Hindlimb muscle (tissue), 1 donor: ENCODE measurements at regions not wholly inside any gene's neighbourhood (a gene's known extent, or its start where the extent isn't known, plus 50 kb on each side); places are given as distances from the start of the nearest gene placed in this dataset.

Source experiments
- DNase-seq: peaks from one replicate; pipeline ENCODE4 v3.0.0-alpha.2; 2013

DNA sequence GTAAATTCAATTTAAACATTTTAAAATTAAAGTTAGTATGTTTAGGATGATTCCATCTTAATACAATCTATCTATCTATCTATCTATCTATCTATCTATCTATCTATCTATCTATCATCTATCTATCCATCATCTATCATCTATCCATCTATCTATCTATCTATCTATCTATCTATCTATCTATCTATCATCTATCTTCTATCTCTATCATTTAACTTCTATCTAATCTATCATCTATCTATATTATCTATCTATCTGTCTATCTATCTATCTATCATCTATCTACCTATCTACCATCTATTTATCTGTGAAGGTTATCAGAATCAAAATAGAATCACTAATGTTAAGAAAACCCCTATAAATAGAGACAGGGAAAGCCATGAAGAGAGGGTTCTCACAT is 78.3 kb downstream of the RAMP3 start:
- DNase-seq, result no peak

GRCh38 chr7:45236666-45237065 is 79.1 kb downstream of the RAMP3 start:
- DNase-seq, result no peak

DNA sequence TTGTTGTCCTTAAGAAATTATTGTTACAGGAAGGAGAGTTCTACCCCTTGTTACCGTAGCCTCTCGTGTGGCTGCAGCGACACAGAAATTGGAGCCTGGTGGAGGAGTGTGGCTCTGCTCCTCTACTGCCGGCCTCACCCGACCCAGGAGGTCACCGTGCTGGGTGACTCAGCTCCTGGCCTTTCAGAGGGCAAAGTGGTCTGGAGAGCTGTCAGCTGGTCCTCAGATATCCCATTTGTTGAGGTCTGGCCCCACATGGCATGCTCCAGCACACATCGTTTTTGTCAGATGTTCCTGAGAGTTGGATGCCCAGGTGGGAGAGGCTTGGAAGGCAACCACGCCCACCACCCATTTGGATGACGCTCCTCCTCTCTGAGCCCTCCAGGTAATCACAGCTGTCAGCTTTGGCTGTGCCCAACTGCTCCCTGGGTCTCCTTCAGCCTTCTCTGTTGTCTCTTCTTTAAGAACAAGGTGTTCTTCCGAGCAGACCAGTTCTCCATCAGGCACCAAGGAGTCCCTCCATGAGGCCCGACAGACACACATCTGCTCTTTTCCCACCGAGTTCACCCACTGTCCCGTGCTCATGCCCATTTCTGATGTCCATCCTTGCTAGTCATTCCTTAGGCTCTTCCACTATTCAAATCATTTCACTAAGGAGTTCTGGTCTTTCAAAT is 80.3 kb downstream of the RAMP3 start:
- no peak for DNase-seq

- DNase-seq, result no peak
Measured at GRCh38 chr7:45238806-45239205, 81.2 kb downstream of the RAMP3 start.

DNA sequence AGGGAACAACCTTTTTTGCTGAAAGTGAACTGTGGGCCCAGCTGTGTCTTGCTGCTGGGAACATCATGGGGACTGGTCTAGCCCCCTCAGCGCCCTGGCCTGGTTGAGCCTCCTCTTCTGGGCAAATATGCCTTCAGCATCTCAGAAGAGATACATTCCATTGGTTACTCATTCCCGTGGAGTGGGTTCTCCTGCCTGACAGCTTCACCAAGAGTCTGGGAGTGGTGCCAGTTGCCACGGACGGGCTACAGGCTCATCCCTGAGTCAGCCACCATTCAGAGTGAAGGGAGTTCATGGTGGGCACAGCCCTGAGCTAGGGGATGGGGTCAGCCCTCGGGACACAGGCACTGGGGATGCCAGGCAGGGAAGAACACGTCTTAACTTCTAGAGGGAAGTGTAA is 81.9 kb downstream of the RAMP3 start:
- no peak for DNase-seq

- no peak for DNase-seq
Measured at GRCh38 chr7:45240273-45240771, 82.7 kb downstream of the RAMP3 start.

- DNase-seq, result no peak
Measured at GRCh38 chr7:45240926-45241325, 83.3 kb downstream of the RAMP3 start.

GRCh38 chr7:45241339-45242109 is 83.9 kb downstream of the RAMP3 start:
- DNase-seq, result no peak

DNA sequence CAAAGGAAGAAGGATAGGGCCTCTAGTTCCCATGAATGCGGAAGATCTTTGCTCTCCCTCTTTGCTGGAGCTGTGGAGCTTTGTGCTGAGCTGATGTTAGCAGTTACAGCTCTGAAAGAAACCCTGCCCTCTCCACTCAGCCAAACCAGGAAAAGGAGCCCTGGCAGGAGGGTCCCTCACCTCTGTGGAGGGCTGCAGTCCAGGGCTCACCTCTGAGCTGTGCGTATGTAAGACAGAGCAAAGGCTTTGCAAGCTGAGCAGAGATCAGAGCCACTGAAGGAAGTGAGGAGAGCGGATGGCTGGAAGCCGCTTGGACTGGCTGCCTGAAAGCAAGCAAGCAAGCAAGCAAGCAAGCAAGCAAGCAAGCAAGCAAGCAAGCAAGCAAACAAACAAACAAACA is 84.7 kb downstream of the RAMP3 start:
- DNase-seq, result no peak

DNA sequence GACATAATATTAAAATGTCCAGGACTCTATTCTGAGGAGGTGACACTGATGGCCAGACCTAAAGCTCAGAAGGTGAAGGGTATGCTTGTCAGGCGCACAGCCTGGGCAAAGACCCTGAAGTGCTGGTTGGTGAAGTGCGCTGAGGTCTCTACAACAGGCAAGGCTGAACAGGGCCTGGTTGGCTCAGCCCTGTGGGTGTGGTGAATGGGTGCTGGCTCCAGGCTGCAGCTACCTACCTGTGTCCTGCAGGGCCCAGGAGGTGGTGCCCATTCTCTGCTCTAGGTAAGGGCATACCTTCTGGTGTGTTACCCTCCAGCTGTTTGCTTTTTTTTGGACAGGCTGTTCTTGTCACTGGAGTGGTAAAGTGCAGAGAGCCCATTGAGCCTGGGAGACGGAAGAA is 85.1 kb downstream of the RAMP3 start:
- no peak for DNase-seq

- DNase-seq, result no peak
Measured at GRCh38 chr7:45244981-45245380, 87.4 kb downstream of the RAMP3 start.

GRCh38 chr7:45246339-45246738 is 88.7 kb downstream of the RAMP3 start:
- DNase-seq, result no peak

DNA sequence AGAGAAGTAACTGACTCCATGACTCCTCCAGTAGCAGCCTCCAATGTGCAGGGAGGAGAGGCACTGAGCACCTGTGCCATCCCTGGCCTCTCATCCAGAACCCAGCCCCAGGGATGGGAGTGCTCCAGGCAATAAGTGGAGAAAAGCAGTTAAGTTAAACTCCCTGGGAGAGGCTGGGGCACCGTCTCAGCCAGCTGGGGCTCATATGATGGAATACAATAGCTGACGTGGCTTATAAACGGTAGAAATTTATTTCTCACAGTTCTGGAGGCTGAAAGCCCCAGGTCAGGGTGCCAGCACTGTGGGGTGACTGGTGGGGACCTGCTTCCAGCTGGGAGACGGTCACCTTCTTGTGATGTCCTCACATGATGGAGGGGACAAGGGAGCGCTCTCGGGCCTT is 94.7 kb downstream of the RAMP3 start:
- DNase-seq, result no peak

- DNase-seq, result no peak
Measured at GRCh38 chr7:45252857-45253256, 95.3 kb downstream of the RAMP3 start.

DNA sequence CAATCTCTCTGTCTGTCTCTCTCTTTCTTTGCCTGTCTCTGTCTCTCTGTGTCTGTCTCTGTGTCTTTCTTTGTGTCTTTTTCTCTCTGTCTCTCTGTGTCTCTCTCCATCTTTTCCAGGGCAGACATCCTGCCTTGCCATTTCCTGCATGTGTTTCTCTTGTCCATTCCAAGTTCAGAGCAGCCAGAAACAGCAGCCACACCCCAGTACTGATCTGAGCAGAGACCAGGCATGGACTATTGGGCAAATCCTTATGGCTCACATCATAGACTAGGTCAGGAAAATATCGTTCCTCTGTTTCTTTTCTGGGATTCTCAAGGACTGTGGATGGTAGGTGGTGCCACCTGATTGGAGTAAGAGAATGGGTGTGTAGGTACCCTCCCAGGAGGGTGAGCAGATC is 95.8 kb downstream of the RAMP3 start:
- no peak for DNase-seq

DNA sequence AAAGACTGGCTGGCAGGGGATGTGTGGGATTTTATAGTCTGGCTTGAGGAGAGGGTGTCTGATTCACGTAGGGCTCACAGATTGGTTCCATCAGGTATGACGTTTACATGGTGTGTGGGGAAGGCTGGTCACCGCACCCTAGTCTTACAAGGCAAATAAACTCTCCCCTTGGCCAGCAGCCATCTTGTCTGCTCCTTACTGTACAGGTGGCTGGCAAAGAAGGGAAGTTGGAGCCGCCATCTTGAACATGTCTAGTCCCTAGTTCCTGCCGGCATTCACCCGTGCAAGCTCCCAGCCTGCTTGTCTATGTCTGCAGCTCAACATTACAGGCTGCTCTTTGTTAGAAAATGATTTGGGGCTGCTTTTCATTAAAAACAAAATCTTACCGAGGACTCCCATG is 97.6 kb downstream of the RAMP3 start:
- DNase-seq, result no peak

DNA sequence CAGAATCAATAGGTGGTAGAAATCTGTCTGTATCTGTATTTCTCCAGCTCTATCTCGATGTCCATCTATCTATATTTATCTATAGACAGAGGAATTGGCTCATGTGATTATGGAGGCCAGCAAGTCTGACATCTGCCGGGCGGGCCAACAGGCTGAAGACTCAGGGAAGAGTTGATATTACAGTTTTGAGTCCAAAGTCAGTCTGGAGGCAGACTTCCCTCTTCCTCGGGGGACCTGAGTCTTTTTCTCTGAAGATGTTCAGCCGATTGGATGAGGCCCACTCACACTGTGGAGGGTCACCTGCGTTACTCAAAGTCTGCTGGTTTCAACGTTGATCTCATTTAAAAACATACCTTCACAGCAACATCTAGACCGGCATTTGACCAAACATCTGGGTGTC is 98.7 kb downstream of the RAMP3 start:
- DNase-seq, result no peak

DNA sequence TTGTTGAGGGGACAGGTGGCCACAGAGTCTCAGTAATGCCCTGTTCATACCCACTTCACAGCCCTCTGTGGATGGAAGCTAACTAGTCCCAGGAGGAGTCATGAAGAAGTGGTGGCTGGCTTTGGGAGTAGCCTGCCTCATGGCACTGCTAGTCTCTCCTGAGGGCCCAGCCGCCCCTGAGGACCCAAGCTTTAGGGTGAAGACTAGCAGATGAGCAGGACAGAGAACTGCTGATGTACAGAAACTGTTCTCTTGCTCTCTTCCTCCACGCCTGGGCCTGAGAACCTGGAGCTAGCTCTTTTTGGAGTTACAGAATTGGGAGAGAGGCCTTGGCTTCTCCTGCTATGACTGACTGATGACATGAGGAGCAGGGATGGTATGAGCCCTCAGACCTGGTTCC is 99.2 kb downstream of the RAMP3 start:
- no peak for DNase-seq

GRCh38 chr7:45257284-45257683 is 99.7 kb downstream of the RAMP3 start:
- DNase-seq, result no peak

DNA sequence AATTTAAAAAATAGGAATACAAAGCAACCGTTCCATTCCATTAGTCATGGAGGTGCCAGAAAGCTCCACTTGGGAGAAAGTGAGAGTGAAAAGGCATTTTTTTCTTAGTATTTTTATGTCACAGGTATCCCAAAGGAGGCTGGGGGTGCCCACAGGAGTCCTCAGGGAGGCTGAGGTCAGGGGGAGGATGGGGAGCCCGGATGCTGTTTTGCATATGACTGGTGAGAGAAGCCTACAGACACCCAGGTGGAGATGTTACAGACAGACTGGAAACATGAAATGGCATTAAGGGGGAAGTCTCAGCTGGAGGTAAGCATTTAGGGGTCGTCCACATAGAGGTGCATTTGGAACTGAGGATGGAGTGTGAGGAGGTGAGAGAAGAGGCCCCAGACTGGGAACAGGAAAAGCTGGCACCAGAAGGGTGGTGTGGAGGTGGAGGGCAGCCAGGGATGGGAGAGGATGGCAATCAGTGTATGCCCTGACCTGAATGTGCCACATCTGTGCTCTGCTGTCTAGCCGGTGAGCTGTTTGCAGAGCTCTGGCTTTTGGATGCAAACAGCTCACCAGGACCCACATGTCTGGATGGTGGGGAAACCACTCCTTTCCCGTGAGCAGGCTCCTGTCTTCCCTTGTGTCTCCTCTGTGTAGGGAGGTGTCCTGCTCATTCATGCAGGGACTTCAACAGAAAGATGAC is 101.1 kb downstream of the RAMP3 start:
- DNase-seq, result no peak

DNA sequence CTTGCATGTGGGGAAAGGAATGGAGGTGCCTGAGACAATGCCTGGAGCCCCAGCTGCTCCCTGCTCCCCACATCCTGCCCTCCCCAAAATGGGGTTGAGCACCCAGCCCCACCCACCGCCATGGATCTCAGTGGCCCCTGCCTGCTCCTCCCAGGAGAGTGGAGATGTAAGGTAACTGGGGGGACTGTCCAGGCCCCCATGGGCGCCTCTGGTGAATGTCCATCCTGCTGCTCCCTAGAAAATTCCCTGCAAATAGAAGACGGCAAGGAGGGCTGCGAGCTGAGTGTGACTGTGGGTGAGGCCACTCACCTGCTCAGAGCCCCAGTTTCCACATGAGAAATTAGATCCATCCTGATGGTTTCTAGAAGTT is 101.6 kb downstream of the RAMP3 start:
- DNase-seq, result no peak

GRCh38 chr7:45259966-45260646 is 102.5 kb downstream of the RAMP3 start:
- peak; percentile 52 for DNase-seq

- DNase-seq, result no peak
Measured at GRCh38 chr7:45267262-45267661, 109.7 kb downstream of the RAMP3 start.
